Vagina (tissue), 2 donors: ENCODE measurements at regions not wholly inside any gene's neighbourhood (a gene's known extent, or its start where the extent isn't known, plus 50 kb on each side); places are given as distances from the start of the nearest gene placed in this dataset.

Experiments used
- CTCF ChIP-seq, 3 experiments: fragments of 450-650 bp in 2 of 3; fragments of 200-600 bp in 1 of 3; sonication (generic) in 1 of 3; IDR thresholded peaks; one replicate each; pipeline ENCODE4 v1.5.1; 2017 to 2019; ENCODE audit warnings: antibody characterized with exemption in 3 of 3, mild to moderate bottlenecking in 2 of 3, moderate library complexity in 2 of 3
- POLR2A ChIP-seq, 2 donors: fragments of 450-650 bp; IDR thresholded peaks; one replicate each; pipeline ENCODE4 v1.6.1; 2017; ENCODE audit warnings: antibody characterized with exemption in 2 of 2, mild to moderate bottlenecking in 2 of 2, moderate library complexity in 2 of 2

- TF ChIP-seq CTCF (IDR thresholded peaks at IDR 0.05): no peak
- TF ChIP-seq POLR2A (IDR thresholded peaks at IDR 0.05): no peak
These were observed 1395.3 kb downstream of the RAPGEF2 start for GRCh38 chr4:160498211-160498610.
